SU-DHL-6 (cell line): ENCODE measurements at regions not wholly inside any gene's neighbourhood (a gene's known extent, or its start where the extent isn't known, plus 50 kb on each side); places are given as distances from the start of the nearest gene placed in this dataset.

Source experiments
- H2AFZ ChIP-seq: fragments of 200-600 bp; sonication (generic); 2 replicates; pipeline ENCODE4 v1.6.1; 2014; ENCODE audit warnings: low read depth, mild to moderate bottlenecking, moderate library complexity, mixed read lengths, antibody characterized with exemption, low read length; ENCODE audit not compliant: severe bottlenecking
- H3F3A ChIP-seq: fragments of 200-600 bp; shearing (Covaris generic); 2 replicates; pipeline ENCODE4 v1.6.0; 2016; ENCODE audit warnings: antibody characterized with exemption, mild to moderate bottlenecking; ENCODE audit not compliant: insufficient read depth
- H3K27ac ChIP-seq: fragments of 200-600 bp; sonication (generic); 2 replicates; pipeline ENCODE4 v1.5.1; 2016; ENCODE audit warnings: low read depth, mild to moderate bottlenecking, low read length, moderate library complexity, mixed read lengths
- H3K27me3 ChIP-seq: fragments of 200-600 bp; sonication (generic), shearing (Covaris generic); 2 replicates; pipeline ENCODE4 v1.6.0; 2014; ENCODE audit warnings: mild to moderate bottlenecking, low read length
- H3K36me3 ChIP-seq: fragments of 200-600 bp; sonication (generic); 2 replicates; pipeline ENCODE4 v1.6.1; 2014; ENCODE audit warnings: mild to moderate bottlenecking, low read length, mixed read lengths
- H3K4me2 ChIP-seq: fragments of 300-600, 200-600 bp; shearing (Covaris generic), sonication (generic); 2 replicates; pipeline ENCODE4 v1.6.0; 2014; ENCODE audit warnings: low read length, low read depth, mild to moderate bottlenecking; ENCODE audit not compliant: poor library complexity, severe bottlenecking
- H3K4me3 ChIP-seq: fragments of 200-600 bp; sonication (generic); 2 replicates; pipeline ENCODE4 v1.5.1; 2014; ENCODE audit warnings: antibody characterized with exemption, low read length, mild to moderate bottlenecking, mixed read lengths; ENCODE audit not compliant: insufficient read depth, poor library complexity, severe bottlenecking
- H3K79me2 ChIP-seq: fragments of 200-600 bp; sonication (generic); 2 replicates; pipeline ENCODE4 v1.6.1; 2014; ENCODE audit warnings: mild to moderate bottlenecking, low read length, moderate library complexity; ENCODE audit not compliant: insufficient read depth
- H3K9ac ChIP-seq: fragments of 200-600 bp; sonication (generic); 2 replicates; pipeline ENCODE4 v1.7.0; 2014; ENCODE audit warnings: mild to moderate bottlenecking, low read length
- H3K9me2 ChIP-seq: fragments of 200-600 bp; sonication (generic); replicated peaks from 2 replicates; pipeline ENCODE4 v1.6.1; 2014; ENCODE audit warnings: low read length; ENCODE audit not compliant: insufficient read depth
- H3K9me3 ChIP-seq: fragments of 200-600 bp; sonication (generic); 2 replicates; pipeline ENCODE4 v1.6.1; 2014; ENCODE audit warnings: low read length, mixed read lengths; ENCODE audit not compliant: insufficient read depth
- H4K20me1 ChIP-seq: fragments of 200-600 bp; sonication (generic); 2 replicates; pipeline ENCODE4 v1.6.1; 2014; ENCODE audit warnings: low read depth, mild to moderate bottlenecking, antibody characterized with exemption, low read length, moderate library complexity, mixed read lengths
- EZH2phosphoT487 ChIP-seq: fragments of 200-600 bp; sonication (generic), shearing (Covaris generic); conservative IDR thresholded peaks from 2 replicates; pipeline ENCODE4 v1.6.1; 2018; ENCODE audit warnings: mild to moderate bottlenecking, antibody characterized with exemption, low read length, moderate library complexity, mixed read lengths
- TF ChIP-seq, protein P1 (sequence below): fragments of 200-600 bp; sonication (generic); IDR thresholded peaks from one replicate; pipeline ENCODE4 v1.5.1; 2017; ENCODE audit warnings: antibody characterized with exemption, mild to moderate bottlenecking, low read length, moderate library complexity; ENCODE audit not compliant: insufficient read depth, poor library complexity, severe bottlenecking

DNA sequence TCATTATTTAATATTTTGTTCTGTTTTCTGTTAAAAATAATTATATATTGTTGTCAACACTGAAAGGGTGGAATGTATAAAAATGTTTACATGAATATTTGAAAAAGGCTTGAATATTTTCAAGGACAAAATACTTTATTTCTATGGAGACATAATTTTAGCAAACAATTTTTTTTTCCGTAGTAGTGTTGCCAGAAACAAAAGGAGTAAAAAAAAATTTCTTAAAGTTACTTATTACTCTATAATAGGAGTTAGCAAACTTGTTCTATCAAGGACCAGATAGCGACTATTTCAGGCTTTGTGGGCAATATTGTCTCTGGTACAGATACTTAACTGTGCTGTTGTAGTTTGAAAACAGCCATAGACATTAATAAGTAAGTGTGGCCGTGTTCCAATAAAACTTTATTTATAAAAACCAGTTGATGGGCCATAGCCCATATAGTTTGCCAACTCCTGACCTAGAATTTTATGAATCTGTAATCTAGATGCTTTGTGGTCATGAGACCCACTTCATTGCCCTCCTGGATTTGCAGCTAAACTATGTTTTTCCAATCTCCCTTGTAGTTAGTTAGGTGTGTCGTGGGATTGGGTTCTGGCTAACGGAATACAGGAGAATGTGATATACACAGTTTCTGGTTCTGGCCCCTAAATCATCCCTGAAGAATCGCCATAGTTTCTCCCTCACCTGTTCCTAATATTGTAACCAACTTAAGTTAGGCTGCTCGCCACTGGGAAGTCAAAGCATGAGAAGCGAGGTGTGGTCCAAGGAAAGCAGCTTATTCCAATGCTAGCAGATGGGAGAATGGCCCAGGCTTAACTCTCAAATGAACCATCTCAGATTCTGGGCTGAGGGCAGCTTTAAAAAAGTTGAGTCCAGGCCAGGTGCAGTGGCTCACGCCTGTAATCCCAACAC is 153.6 kb downstream of the ABCA8 start:
- Histone ChIP-seq H3K27ac (no peak overlapping the region), H3K9me2 (no peaks in the 10 kb centered on the region), H4K20me1 (no peaks in the 10 kb centered on the region), H3K9ac (no peak overlapping the region), H3K27me3 (no peaks in the 10 kb centered on the region), H3K9me3 (no peaks in the 10 kb centered on the region), H3F3A (no peaks in the 10 kb centered on the region), H3K36me3 (no peaks in the 10 kb centered on the region), H3K4me3 (no peak overlapping the region), H3K79me2 (no peaks in the 10 kb centered on the region), H2AFZ (no peak overlapping the region), H3K4me2 (no peak overlapping the region)
- TF ChIP-seq EZH2phosphoT487 = no peak
- TF ChIP-seq, protein P1, sequence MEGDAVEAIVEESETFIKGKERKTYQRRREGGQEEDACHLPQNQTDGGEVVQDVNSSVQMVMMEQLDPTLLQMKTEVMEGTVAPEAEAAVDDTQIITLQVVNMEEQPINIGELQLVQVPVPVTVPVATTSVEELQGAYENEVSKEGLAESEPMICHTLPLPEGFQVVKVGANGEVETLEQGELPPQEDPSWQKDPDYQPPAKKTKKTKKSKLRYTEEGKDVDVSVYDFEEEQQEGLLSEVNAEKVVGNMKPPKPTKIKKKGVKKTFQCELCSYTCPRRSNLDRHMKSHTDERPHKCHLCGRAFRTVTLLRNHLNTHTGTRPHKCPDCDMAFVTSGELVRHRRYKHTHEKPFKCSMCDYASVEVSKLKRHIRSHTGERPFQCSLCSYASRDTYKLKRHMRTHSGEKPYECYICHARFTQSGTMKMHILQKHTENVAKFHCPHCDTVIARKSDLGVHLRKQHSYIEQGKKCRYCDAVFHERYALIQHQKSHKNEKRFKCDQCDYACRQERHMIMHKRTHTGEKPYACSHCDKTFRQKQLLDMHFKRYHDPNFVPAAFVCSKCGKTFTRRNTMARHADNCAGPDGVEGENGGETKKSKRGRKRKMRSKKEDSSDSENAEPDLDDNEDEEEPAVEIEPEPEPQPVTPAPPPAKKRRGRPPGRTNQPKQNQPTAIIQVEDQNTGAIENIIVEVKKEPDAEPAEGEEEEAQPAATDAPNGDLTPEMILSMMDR = no peak

DNA sequence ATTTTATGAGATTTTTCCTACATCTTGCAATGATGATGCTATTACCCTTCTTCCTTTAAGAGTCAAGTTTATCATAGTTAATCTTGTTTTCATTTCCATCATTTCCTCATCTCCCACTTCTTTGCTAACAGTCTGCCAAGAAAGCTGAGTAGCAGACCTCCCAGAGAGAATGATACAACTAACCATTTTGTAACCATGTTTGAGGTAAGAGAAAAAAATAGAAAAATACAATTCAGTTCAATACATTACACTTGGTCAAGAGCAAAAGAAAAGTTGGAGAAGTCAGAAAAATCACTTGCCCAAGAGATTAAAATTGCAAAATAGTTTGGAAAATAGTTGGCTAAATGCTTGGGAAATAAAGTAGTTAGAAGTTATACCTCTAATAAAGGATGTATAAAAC is 154.4 kb downstream of the ABCA8 start:
- no peaks in the 10 kb centered on the region for H4K20me1 ChIP-seq
- no peaks in the 10 kb centered on the region for H3F3A ChIP-seq
- no peaks in the 10 kb centered on the region for H3K27me3 ChIP-seq
- H3K9me2 ChIP-seq = no peaks in the 10 kb centered on the region
- no peak overlapping the region for H2AFZ ChIP-seq
- H3K4me3 ChIP-seq = no peak overlapping the region
- H3K4me2 ChIP-seq = no peak overlapping the region
- no peaks in the 10 kb centered on the region for H3K36me3 ChIP-seq
- H3K9me3 ChIP-seq = no peaks in the 10 kb centered on the region
- H3K27ac ChIP-seq = no peak overlapping the region
- H3K79me2 ChIP-seq = no peaks in the 10 kb centered on the region
- no peak overlapping the region for H3K9ac ChIP-seq
- TF ChIP-seq, protein P1 = no peak
- no peak for TF ChIP-seq EZH2phosphoT487

DNA sequence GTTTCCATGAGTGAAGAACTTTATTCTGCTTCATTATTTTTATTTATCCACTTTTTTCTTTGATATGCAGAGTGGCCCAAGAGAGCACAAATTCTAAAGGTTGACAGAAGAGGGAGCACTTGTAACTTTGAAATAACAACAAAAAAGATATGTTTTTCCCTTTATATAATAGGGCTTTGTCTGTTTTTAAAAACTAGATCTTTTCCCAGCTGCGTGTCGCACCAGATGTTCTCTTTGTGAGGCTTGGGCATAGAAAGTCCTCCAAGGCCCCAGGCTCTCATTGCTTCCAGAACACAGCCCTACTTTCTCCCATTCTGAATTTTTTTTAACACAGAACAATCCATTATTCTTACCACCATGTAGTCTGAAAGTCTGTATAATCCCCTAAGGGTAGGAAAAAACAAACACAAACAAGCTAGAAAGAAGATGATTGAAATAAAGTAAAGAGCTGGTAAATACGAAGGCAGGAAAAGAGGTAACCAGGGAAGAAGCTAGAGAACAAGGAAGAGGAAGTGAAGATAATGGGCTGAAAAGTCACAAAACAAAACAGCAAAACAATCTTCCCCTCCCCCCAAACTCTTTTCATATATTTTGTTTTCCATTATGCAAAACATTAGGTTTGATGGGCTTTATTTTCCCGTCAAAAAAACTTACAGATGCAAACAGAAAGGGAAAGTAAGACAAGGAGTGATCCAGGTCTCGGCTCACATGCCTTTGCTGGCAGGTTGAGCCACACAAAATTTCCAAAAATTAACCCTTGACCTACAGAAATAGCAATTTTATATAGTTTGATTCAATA is 160.4 kb downstream of the ABCA8 start:
- no peaks in the 10 kb centered on the region for H3K9me2 ChIP-seq
- H3K4me3 ChIP-seq = peak overlapping the region; percentile 3
- H3K36me3 ChIP-seq = no peaks in the 10 kb centered on the region
- H4K20me1 ChIP-seq = no peaks in the 10 kb centered on the region
- H3K9me3 ChIP-seq = no peaks in the 10 kb centered on the region
- TF ChIP-seq, protein P1 = peak; percentile 24
- TF ChIP-seq EZH2phosphoT487 = no peak
- H3F3A ChIP-seq = no peaks in the 10 kb centered on the region
- H3K9ac ChIP-seq = peak overlapping the region; percentile 18; the same call in 1 of the 2 replicates
- peak overlapping the region; percentile 86 for H2AFZ ChIP-seq
- no peak overlapping the region for H3K27ac ChIP-seq
- H3K27me3 ChIP-seq = no peaks in the 10 kb centered on the region
- peak overlapping the region; percentile 49 for H3K4me2 ChIP-seq
- H3K79me2 ChIP-seq = no peaks in the 10 kb centered on the region
